ENCODE measurements at regions not wholly inside any gene's neighbourhood (a gene's known extent, or its start where the extent isn't known, plus 50 kb on each side); places are given as distances from the start of the nearest gene placed in this dataset.

DNA sequence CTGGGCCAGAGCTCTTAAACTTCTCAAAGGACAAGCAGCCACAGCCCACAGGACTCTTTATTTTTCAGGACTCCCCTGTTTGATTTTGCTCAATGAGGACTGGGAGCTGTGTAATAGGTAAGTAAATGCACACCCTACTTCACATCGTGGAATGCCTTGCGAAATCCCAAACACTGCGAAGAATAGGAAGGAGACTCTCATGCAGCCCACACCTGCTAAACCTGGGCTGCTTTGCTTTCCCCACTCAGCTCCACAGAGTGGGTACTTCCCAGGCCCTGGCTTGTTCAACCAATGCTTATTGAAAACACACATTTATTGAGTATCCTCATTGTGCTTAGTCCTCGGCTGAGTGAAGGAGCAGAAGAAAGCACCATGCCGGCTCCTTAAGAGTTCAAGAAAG lies 103.3 kb upstream of the FSTL4 start:
- ATAC-seq: no peak
- ChIA-PET POLR2A (no interaction called here), CTCF (no interaction called here)
- in situ Hi-C loops (cut with HindIII; ENCODE audit: low pct_unique_long_range_greater_than_20kb, low sequenced_read_pairs) (no loop called here), intact Hi-C loops (cut with micrococcal nuclease; ENCODE audit: unreplicated experiment) (no loop called here)
- Histone ChIP-seq H3K9me3 (ENCODE audit: control insufficient read depth, insufficient read depth, low read depth, low read length) (no peaks in the 10 kb centered on the region), H3K27me3 (ENCODE audit: control insufficient read depth, insufficient read depth, low read length) (peaks cover 2% of the 10 kb centered on the region), H3K4me3 (ENCODE audit: low read depth in 2 of 2, low read length in 2 of 2) (no peak overlapping the region), H3K27ac (ENCODE audit: low read length) (no peak overlapping the region), H3K36me3 (ENCODE audit: control insufficient read depth, insufficient read depth, low read length) (no peaks in the 10 kb centered on the region), H3K4me1 (ENCODE audit: control insufficient read depth, insufficient read depth, low read length) (no peaks in the 10 kb centered on the region)
- TF ChIP-seq REST (IDR thresholded peaks at IDR 0.05; ENCODE audit: insufficient read depth in 1 of 2, low read depth in 2 of 2, low read length in 1 of 2): no peak
- no peak for TF ChIP-seq POLR2AphosphoS5 (IDR thresholded peaks at IDR 0.05; ENCODE audit: low read depth, low read length)
- no peak for TF ChIP-seq TCF7L2 (IDR thresholded peaks at IDR 0.05; ENCODE audit: low read depth, low read length)
- TF ChIP-seq, protein P1, sequence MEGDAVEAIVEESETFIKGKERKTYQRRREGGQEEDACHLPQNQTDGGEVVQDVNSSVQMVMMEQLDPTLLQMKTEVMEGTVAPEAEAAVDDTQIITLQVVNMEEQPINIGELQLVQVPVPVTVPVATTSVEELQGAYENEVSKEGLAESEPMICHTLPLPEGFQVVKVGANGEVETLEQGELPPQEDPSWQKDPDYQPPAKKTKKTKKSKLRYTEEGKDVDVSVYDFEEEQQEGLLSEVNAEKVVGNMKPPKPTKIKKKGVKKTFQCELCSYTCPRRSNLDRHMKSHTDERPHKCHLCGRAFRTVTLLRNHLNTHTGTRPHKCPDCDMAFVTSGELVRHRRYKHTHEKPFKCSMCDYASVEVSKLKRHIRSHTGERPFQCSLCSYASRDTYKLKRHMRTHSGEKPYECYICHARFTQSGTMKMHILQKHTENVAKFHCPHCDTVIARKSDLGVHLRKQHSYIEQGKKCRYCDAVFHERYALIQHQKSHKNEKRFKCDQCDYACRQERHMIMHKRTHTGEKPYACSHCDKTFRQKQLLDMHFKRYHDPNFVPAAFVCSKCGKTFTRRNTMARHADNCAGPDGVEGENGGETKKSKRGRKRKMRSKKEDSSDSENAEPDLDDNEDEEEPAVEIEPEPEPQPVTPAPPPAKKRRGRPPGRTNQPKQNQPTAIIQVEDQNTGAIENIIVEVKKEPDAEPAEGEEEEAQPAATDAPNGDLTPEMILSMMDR (IDR thresholded peaks at IDR 0.05): no peak
- TF ChIP-seq SIN3A (IDR thresholded peaks at IDR 0.05; ENCODE audit: borderline replicate concordance, insufficient read depth, low read depth, low read length): no peak
- BruUV-seq (replicated peaks): no TSS peak
- no peak for DNase-seq (ENCODE audit: low read depth, low spot score)

DNA sequence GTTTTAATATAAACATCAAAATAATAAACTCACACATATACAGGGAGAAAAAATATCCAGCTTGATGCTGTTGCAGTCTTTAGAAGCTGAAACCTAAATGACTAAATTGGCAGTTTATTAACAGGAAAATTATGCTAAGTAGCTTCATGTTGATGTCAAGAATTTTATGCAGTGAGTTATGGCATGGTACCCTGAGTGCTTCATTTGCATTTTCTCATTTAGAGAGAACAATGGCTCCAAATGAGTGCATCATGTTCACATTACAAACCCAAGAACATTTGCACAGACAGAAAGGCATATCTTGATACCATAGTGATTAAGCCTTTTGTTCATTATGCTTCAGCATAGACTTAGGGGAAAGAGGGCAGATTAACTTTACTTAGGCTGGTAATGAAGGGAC lies 102.9 kb upstream of the FSTL4 start:
- no peak for ATAC-seq
- TF ChIP-seq REST (IDR thresholded peaks at IDR 0.05; ENCODE audit: insufficient read depth in 1 of 2, low read depth in 2 of 2, low read length in 1 of 2): no peak
- no peak for TF ChIP-seq TCF7L2 (IDR thresholded peaks at IDR 0.05; ENCODE audit: low read depth, low read length)
- no peak for TF ChIP-seq POLR2AphosphoS5 (IDR thresholded peaks at IDR 0.05; ENCODE audit: low read depth, low read length)
- no peak for TF ChIP-seq SIN3A (IDR thresholded peaks at IDR 0.05; ENCODE audit: borderline replicate concordance, insufficient read depth, low read depth, low read length)
- TF ChIP-seq, protein P1 (IDR thresholded peaks at IDR 0.05): no peak
- no peak overlapping the region for H3K4me3 ChIP-seq (ENCODE audit: low read depth in 2 of 2, low read length in 2 of 2)
- no peak for DNase-seq (ENCODE audit: low read depth, low spot score)
- no peak overlapping the region for H3K27ac ChIP-seq (ENCODE audit: low read length)
- no TSS peak for BruUV-seq (replicated peaks)
- POLR2A ChIA-PET: no interaction called here
- no peaks in the 10 kb centered on the region for H3K9me3 ChIP-seq (ENCODE audit: control insufficient read depth, insufficient read depth, low read depth, low read length)
- peaks cover 2% of the 10 kb centered on the region for H3K27me3 ChIP-seq (ENCODE audit: control insufficient read depth, insufficient read depth, low read length)
- CTCF ChIA-PET: no interaction called here
- H3K36me3 ChIP-seq (ENCODE audit: control insufficient read depth, insufficient read depth, low read length): no peaks in the 10 kb centered on the region
- in situ Hi-C loops (cut with HindIII; ENCODE audit: low pct_unique_long_range_greater_than_20kb, low sequenced_read_pairs) (no loop called here), intact Hi-C loops (cut with micrococcal nuclease; ENCODE audit: unreplicated experiment) (no loop called here)
- no peaks in the 10 kb centered on the region for H3K4me1 ChIP-seq (ENCODE audit: control insufficient read depth, insufficient read depth, low read length)

All from Panc1 (cell line).